SK-N-SH treated with all-trans-retinoic acid at 6 μM for 48 hours (cell line): ENCODE measurements at regions not wholly inside any gene's neighbourhood (a gene's known extent, or its start where the extent isn't known, plus 50 kb on each side); places are given as distances from the start of the nearest gene placed in this dataset.

Experiments used
- ATAC-seq: fragments of 200-7000 bp; cut with Tn5 transposase; 3 replicates; pipeline ENCODE4 v1.9.1; 2020; ENCODE audit warnings: mild to moderate bottlenecking, moderate library complexity
- ARNTL ChIP-seq: fragments of 450-650 bp; formaldehyde crosslinking; IDR thresholded peaks from 2 replicates; pipeline ENCODE4 v1.5.0; 2020; ENCODE audit warnings: low read depth, mild to moderate bottlenecking, moderate library complexity, borderline replicate concordance
- BACH2 ChIP-seq: fragments of 250-450 bp; sonication (Bioruptor Pico); IDR thresholded peaks from 2 replicates; pipeline ENCODE4 v1.9.0; 2021; ENCODE audit warnings: mild to moderate bottlenecking, borderline replicate concordance
- CREB5 ChIP-seq: fragments of 250-450 bp; sonication (Bioruptor Pico); IDR thresholded peaks from 2 replicates; pipeline ENCODE4 v1.5.1; 2020; ENCODE audit warnings: low read depth, mild to moderate bottlenecking, moderate library complexity
- CSDC2 ChIP-seq: fragments of 250-450 bp; sonication (Bioruptor Pico); IDR thresholded peaks from 2 replicates; pipeline ENCODE4 v1.5.0; 2020; ENCODE audit warnings: mild to moderate bottlenecking, moderate library complexity
- CSRNP3 ChIP-seq: fragments of 250-450 bp; sonication (Bioruptor Pico); IDR thresholded peaks from 2 replicates; pipeline ENCODE4 v1.5.1; 2021; ENCODE audit warnings: mild to moderate bottlenecking, moderate library complexity
- ESRRG ChIP-seq: fragments of 250-450 bp; sonication (Bioruptor Pico); IDR thresholded peaks from 2 replicates; pipeline ENCODE4 v1.6.1; 2021; ENCODE audit warnings: mild to moderate bottlenecking
- GLIS3 ChIP-seq: fragments of 250-450 bp; sonication (Bioruptor Pico); IDR thresholded peaks from 2 replicates; pipeline ENCODE4 v1.5.0; 2020; ENCODE audit warnings: mild to moderate bottlenecking, moderate library complexity
- ISL1 ChIP-seq: fragments of 250-450 bp; sonication (Bioruptor Pico); IDR thresholded peaks from 2 replicates; pipeline ENCODE4 v2.1.2; 2022; ENCODE audit warnings: mild to moderate bottlenecking, moderate library complexity
- OSR1 ChIP-seq: fragments of 250-450 bp; sonication (Bioruptor Pico); IDR thresholded peaks from 2 replicates; pipeline ENCODE4 v1.8.0; 2022; ENCODE audit warnings: moderate library complexity, mild to moderate bottlenecking, inconsistent platforms
- PATZ1 ChIP-seq: fragments of 250-450 bp; sonication (Bioruptor Pico); IDR thresholded peaks from 2 replicates; pipeline ENCODE4 v1.8.0; 2020; ENCODE audit warnings: mild to moderate bottlenecking, moderate library complexity, borderline replicate concordance
- PPARA ChIP-seq: fragments of 250-450 bp; sonication (Bioruptor Pico); IDR thresholded peaks from 2 replicates; pipeline ENCODE4 v1.5.0; 2020; ENCODE audit warnings: mild to moderate bottlenecking, borderline replicate concordance
- RARB ChIP-seq: fragments of 250-450 bp; sonication (Bioruptor Pico); IDR thresholded peaks from 2 replicates; pipeline ENCODE4 v1.8.0; 2021; ENCODE audit warnings: mild to moderate bottlenecking, moderate library complexity
- SNAI2 ChIP-seq: fragments of 250-450 bp; sonication (Bioruptor Pico); IDR thresholded peaks from 2 replicates; pipeline ENCODE4 v1.5.0; 2020; ENCODE audit warnings: mild to moderate bottlenecking, moderate library complexity
- TCF4 ChIP-seq: fragments of 250-450 bp; sonication (Bioruptor Pico); IDR thresholded peaks from 2 replicates; pipeline ENCODE4 v1.8.0; 2021; ENCODE audit warnings: mild to moderate bottlenecking, moderate library complexity, borderline replicate concordance
- TOX ChIP-seq: fragments of 250-450 bp; sonication (Bioruptor Pico); IDR thresholded peaks from 2 replicates; pipeline ENCODE4 v1.8.0; 2021; ENCODE audit warnings: mild to moderate bottlenecking, moderate library complexity, borderline replicate concordance
- TSHZ2 ChIP-seq: fragments of 250-450 bp; sonication (Bioruptor Pico); IDR thresholded peaks from 2 replicates; pipeline ENCODE4 v1.5.0; 2020; ENCODE audit warnings: mild to moderate bottlenecking, moderate library complexity
- ZFP3 ChIP-seq: fragments of 250-450 bp; sonication (Bioruptor Pico); IDR thresholded peaks from 2 replicates; pipeline ENCODE4 v1.5.0; 2020; ENCODE audit warnings: mild to moderate bottlenecking, moderate library complexity
- ZFP30 ChIP-seq: fragments of 450-650 bp; formaldehyde crosslinking; IDR thresholded peaks from 2 replicates; pipeline ENCODE4 v1.5.0; 2022; ENCODE audit warnings: mild to moderate bottlenecking, moderate library complexity
- ZNF565 ChIP-seq: fragments of 450-650 bp; formaldehyde crosslinking; conservative IDR thresholded peaks from 2 replicates; pipeline ENCODE4 v1.5.0; 2020; ENCODE audit warnings: low read depth, mild to moderate bottlenecking, moderate library complexity
- ZNF70 ChIP-seq: fragments of 450-650 bp; formaldehyde crosslinking; IDR thresholded peaks from 2 replicates; pipeline ENCODE4 v1.5.0; 2020; ENCODE audit warnings: mild to moderate bottlenecking, moderate library complexity
- ZNF8 ChIP-seq: fragments of 450-650 bp; formaldehyde crosslinking; IDR thresholded peaks from 2 replicates; pipeline ENCODE4 v1.5.0; 2020; ENCODE audit warnings: mild to moderate bottlenecking, moderate library complexity
- TF ChIP-seq, protein P1 (sequence below): fragments of 250-450 bp; sonication (Bioruptor Pico); IDR thresholded peaks from 2 replicates; pipeline ENCODE4 v1.8.0; 2021; ENCODE audit warnings: low read depth, mild to moderate bottlenecking, moderate library complexity, borderline replicate concordance

DNA sequence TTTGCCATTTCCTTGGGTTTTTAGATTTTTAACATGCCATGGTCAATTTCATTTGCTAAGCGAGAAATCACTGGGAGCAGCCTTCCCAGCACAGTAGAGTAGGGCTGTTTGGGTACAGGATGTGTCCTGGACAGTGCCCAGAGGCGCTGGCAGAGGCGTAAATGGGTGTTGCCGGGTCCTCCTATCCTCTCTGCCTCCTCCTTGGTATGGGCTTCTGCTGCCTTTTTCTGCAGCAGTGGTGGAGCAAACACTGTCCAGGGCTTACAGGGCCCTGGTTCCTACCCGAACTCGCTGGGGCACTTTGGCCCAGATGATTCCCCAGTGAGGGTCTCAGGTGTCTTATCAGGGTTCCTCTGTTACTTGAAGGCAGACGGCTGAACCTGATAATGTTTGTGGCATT is 298.3 kb downstream of the RPS24 start (continued):
- TF ChIP-seq TOX (no peak), ARNTL (CRISPR knock-in tag) (no peak)
- TF ChIP-seq, all 23 proteins: peak for 0

- no peak for TF ChIP-seq TCF4 (CRISPR knock-in tag)
- TF ChIP-seq PATZ1 (CRISPR knock-in tag): no peak
- TF ChIP-seq ARNTL (CRISPR knock-in tag): no peak
- TF ChIP-seq SNAI2: no peak
- TF ChIP-seq ZNF8: no peak
- TF ChIP-seq, protein P1, sequence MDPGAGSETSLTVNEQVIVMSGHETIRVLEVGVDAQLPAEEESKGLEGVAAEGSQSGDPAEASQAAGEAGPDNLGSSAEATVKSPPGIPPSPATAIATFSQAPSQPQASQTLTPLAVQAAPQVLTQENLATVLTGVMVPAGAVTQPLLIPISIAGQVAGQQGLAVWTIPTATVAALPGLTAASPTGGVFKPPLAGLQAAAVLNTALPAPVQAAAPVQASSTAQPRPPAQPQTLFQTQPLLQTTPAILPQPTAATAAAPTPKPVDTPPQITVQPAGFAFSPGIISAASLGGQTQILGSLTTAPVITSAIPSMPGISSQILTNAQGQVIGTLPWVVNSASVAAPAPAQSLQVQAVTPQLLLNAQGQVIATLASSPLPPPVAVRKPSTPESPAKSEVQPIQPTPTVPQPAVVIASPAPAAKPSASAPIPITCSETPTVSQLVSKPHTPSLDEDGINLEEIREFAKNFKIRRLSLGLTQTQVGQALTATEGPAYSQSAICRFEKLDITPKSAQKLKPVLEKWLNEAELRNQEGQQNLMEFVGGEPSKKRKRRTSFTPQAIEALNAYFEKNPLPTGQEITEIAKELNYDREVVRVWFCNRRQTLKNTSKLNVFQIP (CRISPR knock-in tag): no peak
- no peak for ATAC-seq
These were observed 299.0 kb downstream of the RPS24 start for GRCh38 chr10:78332657-78333056.

GRCh38 chr10:78333362-78334143 is 299.9 kb downstream of the RPS24 start:
- no peak for ATAC-seq
- TF ChIP-seq ZFP30 (CRISPR knock-in tag): no peak
- TF ChIP-seq, all 23 proteins: peak for 0

DNA sequence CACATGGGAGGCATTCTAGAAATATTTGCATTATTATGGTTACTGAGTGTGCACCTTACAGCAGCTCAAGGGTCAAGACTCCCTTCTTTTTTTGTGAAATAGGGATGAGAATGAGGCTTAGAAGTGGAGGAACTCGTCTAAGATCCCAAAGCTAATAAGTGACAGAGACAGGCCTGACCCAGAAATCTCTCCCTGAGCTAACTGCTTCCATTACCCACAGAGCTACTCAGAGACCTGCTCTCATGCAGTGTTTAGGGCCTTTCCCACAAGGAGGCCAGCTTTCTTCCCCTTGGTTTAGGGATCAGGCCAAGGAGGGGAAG is 301.7 kb downstream of the RPS24 start:
- no peak for TF ChIP-seq CSDC2
- TF ChIP-seq CSRNP3 (CRISPR knock-in tag): no peak
- TF ChIP-seq PATZ1 (CRISPR knock-in tag): no peak
- TF ChIP-seq GLIS3 (CRISPR knock-in tag): no peak
- no peak for TF ChIP-seq ARNTL (CRISPR knock-in tag)
- TF ChIP-seq OSR1 (CRISPR knock-in tag): no peak
- TF ChIP-seq ZFP30 (CRISPR knock-in tag): no peak
- no peak for TF ChIP-seq TOX
- TF ChIP-seq, protein P1 (CRISPR knock-in tag): no peak
- TF ChIP-seq BACH2 (CRISPR knock-in tag): no peak
- no peak for TF ChIP-seq RARB (CRISPR knock-in tag)
- no peak for TF ChIP-seq ESRRG (CRISPR knock-in tag)
- TF ChIP-seq CREB5: no peak
- no peak for TF ChIP-seq ZNF70 (CRISPR knock-in tag)
- no peak for TF ChIP-seq PPARA (CRISPR knock-in tag)
- TF ChIP-seq ZFP3 (CRISPR knock-in tag): no peak
- TF ChIP-seq TSHZ2 (CRISPR knock-in tag): no peak
- no peak for TF ChIP-seq ZNF565 (CRISPR knock-in tag)
- no peak for TF ChIP-seq ISL1 (CRISPR knock-in tag)
- peak; percentile 6; the same call in 2 of the 3 replicates for ATAC-seq
